COLO668 (cell line): ENCODE measurements at regions not wholly inside any gene's neighbourhood (a gene's known extent, or its start where the extent isn't known, plus 50 kb on each side); places are given as distances from the start of the nearest gene placed in this dataset.
"Not testable (repeated sequence)": the region's sequence is repeated elsewhere in the genome, so short reads cannot be mapped to it uniquely, and the experiment has no call there.

Experiments used
- DNase-seq: peaks from one replicate; lab custom pipeline; 2025; ENCODE audit not compliant: unreplicated experiment; lab: John Stamatoyannopoulos, UW

DNA sequence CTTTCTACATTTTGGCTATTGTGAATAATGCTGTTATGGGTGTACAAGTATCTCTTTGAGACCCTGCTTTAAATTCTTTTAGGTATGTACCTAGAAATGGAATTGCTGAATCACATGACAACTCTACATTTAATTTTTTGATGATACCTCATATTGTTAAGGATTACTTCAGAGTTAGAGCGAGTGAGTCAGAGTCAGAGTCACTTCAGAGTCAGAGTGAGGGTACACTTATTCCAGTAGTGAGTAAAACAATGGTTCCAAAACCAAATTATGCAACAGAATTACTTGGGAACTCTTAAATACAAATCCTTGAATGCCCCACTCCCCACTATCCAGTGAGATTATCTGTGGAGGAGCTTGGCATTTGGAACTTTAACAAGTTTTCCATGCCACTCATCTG, 50.3 kb upstream of the SNRK start:
- no peak for DNase-seq

DNA sequence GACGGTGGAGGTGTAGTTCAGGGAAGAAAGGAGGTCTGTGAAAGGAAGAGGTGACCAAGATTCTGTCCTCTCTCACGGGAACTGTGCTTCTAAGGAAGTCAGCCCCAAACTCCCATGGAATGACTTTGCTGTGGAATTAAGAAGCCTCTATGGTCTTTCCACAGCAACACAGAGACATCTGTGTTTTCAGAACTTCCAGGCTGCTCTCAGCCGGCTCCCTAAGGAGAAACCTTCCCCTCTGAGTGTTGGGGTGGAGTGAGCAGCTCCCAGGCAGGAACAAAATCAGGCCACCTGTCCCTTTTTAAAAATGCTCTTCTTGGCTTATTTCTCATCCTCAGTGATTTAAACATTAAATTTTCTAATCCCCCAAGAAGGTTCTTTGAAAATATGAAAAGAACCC, 53.3 kb upstream of the SNRK start:
- DNase-seq: no peak

- DNase-seq: no peak
Measured at GRCh38 chr3:43231276-43232000, 54.9 kb upstream of the SNRK start.

- not testable (repeated sequence) for DNase-seq
Measured at GRCh38 chr3:43229865-43230264, 56.5 kb upstream of the SNRK start.

DNA sequence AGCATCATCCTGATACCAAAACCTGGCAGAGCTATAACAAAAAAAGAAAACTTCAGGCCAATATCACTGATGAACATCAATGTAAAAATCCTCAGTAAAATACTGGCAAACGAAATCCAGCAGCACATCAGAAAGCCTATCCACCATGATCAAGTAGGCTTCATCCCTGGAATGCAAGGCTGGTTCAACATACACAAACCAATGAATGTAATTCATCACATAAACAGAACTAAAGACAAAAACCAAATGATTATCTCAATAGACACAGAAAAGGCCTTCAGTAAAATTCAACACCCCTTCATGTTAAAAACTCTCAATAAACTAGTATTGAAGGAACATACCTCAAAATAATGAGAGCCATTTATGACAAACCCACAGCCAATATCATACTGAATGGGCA, 58.7 kb upstream of the SNRK start:
- not testable (repeated sequence) for DNase-seq

DNA sequence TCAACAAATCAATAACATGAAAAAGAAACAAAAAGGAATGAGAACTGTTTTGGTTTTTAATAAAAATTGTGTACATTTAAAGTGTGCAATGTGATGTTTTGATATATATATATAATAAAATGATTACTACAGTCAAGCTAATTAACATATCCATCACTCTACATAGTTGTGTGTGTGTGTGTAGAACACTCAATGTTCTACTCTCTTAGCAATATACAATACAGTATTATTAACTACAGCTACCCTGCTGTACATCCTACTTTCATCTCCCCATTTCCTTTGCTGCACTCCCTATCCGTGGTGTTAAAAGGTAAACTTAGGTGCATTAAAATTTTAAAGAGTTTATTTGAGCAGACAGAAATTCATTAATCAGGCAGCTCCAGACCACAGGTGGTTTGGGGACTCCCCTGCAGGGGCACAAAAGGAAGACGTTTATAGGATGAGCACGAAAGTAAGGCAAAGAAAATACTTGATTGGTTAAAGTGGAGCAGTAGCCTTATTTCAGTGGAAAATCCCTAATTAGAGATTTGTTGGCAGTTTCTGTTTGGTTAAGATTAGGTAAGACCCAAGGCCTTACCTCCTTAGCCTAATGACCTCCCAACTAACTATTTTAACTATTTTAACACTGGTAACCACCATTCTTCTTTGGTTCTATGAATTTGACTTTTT, 61.8 kb upstream of the SNRK start:
- DNase-seq: no peak

DNA sequence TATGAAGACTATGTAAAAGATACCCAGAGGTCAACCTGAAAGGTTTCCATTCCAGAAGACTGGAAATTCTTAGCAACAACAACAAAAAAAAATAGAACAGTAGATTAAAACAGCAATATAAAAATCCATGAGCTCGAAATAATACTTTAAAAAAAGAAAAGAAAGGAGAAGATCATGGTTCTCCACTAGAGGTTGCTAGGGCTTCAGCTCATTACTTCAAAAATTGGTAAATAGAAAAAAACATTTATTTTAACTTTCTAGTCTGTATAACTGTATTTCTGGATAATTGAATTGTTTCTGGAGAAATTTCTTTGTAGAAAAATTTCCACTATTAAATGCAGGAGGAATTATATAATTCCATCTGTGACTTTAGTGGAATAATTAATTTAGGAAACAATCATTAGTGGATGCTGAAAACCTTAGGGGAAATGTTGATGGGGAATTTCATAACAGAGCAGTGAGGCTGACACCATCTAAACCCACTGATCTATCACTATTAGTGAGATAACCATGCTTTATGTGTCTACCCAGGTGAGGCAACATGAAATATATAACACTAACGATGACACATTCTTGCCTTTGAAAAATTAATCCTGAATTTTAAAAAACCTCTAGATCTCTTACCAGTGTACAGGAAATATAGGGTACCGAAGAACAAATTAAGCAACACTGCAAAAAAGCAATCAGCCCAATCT, 62.5 kb upstream of the SNRK start:
- DNase-seq: no peak

- no peak for DNase-seq
Measured at GRCh38 chr3:43222590-43222989, 63.8 kb upstream of the SNRK start.

- no peak for DNase-seq
Measured at GRCh38 chr3:43221076-43221475, 65.3 kb upstream of the SNRK start.

DNA sequence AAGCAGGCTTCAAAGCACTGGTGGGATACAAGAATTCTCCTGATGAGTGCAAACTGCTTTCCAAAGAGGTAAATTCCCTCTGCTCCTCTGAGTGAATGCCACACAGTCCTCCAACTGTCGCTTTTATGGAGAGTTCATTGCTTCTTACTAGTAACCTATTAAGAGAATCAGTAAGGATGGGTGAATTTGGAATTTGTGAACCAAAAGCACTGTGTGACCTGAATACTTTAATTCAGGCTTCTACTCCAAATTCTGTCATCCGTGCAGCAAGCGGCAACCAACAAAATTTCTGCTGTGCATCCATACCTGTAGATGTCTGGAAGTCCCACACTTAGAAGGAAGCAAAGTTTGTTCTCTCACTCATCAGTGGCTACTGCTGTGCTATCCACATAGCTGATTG, 66.7 kb upstream of the SNRK start:
- DNase-seq: no peak

GRCh38 chr3:43218921-43219320, 67.4 kb upstream of the SNRK start:
- no peak for DNase-seq

DNA sequence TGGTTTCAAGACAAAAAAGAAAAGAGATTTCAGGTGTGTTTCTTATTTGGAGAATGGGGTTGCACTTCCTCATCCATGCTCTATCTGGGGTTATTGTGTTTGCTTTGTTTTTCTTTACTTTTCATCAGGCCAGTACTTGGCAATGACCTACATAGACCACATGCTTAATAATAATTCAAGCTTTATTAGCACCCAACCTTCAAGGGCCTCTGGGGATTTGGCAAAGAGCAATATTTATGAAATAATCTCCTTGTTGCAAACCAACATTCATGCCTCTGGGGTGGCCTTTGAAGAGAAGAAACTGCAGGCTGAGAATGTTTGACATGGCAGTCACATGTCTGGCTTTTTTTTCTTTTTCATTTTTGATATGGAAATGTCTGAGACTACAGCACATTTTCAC, 68.2 kb upstream of the SNRK start:
- DNase-seq: no peak

- DNase-seq: no peak
Measured at GRCh38 chr3:43217633-43218032, 68.7 kb upstream of the SNRK start.

- no peak for DNase-seq
Measured at GRCh38 chr3:43217206-43217605, 69.1 kb upstream of the SNRK start.

GRCh38 chr3:43215663-43216275, 70.6 kb upstream of the SNRK start:
- DNase-seq: no peak

DNA sequence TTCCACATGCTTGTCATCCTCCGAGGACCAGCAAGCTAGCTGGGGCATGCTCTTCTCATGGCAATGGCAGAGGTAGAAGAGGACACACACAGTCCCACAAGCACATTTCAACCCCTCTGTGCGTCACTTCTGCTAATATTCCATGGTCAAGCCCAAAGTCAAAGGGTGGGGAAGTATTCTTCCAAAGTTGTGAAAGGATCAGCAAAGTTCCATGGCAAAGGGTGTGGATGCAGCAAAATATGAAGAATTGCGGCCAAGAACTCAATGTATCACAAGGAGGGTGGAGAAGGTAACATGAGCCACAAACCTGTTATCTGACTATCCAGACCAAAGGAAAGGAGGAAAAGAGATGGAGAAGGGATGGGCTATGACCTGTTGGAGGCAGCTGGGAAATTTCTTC, 71.2 kb upstream of the SNRK start:
- DNase-seq: no peak

DNA sequence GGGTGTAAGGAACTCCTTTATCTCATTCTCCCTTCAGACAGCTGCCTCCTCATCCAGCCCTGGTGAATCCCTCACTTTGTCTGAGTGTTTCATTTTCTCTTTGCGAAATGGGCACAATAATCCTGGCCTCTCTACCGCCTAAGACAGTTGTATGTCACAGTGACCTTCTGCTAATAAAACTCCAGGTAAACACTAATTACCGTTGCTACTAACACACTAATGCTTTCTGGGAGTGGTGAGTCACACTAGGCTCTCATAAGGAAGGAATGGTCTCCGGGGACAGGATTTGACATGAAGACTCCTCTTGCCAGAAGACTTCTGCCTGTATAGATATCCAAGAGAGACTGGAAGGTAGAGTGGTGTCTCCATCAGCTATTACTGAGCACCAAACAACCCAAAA, 71.7 kb upstream of the SNRK start:
- no peak for DNase-seq

GRCh38 chr3:43213631-43214030, 72.7 kb upstream of the SNRK start:
- no peak for DNase-seq

GRCh38 chr3:43212914-43213611, 73.3 kb upstream of the SNRK start:
- DNase-seq: no peak

GRCh38 chr3:43211681-43212080, 74.7 kb upstream of the SNRK start:
- no peak for DNase-seq
